SU-DHL-6 (cell line): ENCODE measurements at regions not wholly inside any gene's neighbourhood (a gene's known extent, or its start where the extent isn't known, plus 50 kb on each side); places are given as distances from the start of the nearest gene placed in this dataset.

Source experiments
- CTCF ChIP-seq: fragments of 200-600 bp; sonication (generic); IDR thresholded peaks from one replicate; pipeline ENCODE4 v1.5.1; 2017; ENCODE audit warnings: antibody characterized with exemption, mild to moderate bottlenecking, low read length, moderate library complexity; ENCODE audit not compliant: insufficient read depth, poor library complexity, severe bottlenecking
- EZH2phosphoT487 ChIP-seq: fragments of 200-600 bp; sonication (generic), shearing (Covaris generic); conservative IDR thresholded peaks from 2 replicates; pipeline ENCODE4 v1.6.1; 2018; ENCODE audit warnings: mild to moderate bottlenecking, antibody characterized with exemption, low read length, moderate library complexity, mixed read lengths

- TF ChIP-seq CTCF (no peak), EZH2phosphoT487 (no peak)
Measured at GRCh38 chr5:143701493-143701892, 110.5 kb upstream of the HMHB1 start.
